IMR-90 (cell line): ENCODE measurements at regions not wholly inside any gene's neighbourhood (a gene's known extent, or its start where the extent isn't known, plus 50 kb on each side); places are given as distances from the start of the nearest gene placed in this dataset.

ENCODE experiments used
- ATAC-seq: fragments of 200-7000 bp; cut with Tn5 transposase; 2 replicates; pipeline ENCODE4 v1.9.1; 2020; ENCODE audit warnings: low read depth, mild to moderate bottlenecking, moderate library complexity
- BruUV-seq: library from RNA; stranded (reverse); fragments of 400-500 nt; replicated peaks from 2 replicates; lab custom pipeline; 2021; lab: Mats Ljungman, UMichigan
- CTCF ChIA-PET: fragments of 300-600 bp; formaldehyde crosslinking; extraction: SDS; loops from one replicate; lab custom pipeline; 2021; ENCODE audit warnings: antibody characterized with exemption; lab: Yijun Ruan, JAX
- POLR2A ChIA-PET: fragments of 300-600 bp; sonication (Branson Sonifier 250); formaldehyde crosslinking; loops from one replicate; lab custom pipeline; 2022; ENCODE audit warnings: antibody characterized with exemption; ENCODE audit not compliant: unreplicated experiment; lab: Charles Lee
- DNase-seq: peaks from one replicate; pipeline ENCODE4 v3.0.0; 2013
- H2AFZ ChIP-seq: replicated peaks from 2 replicates; pipeline ENCODE3; 2013; ENCODE audit warnings: low read length, mild to moderate bottlenecking; ENCODE audit not compliant: poor library complexity
- H2AK5ac ChIP-seq: 2 replicates; pipeline ENCODE4 v1.6.1; 2013; ENCODE audit warnings: low read depth, low read length, inconsistent platforms
- H2AK9ac ChIP-seq: replicated peaks from 2 replicates; pipeline ENCODE3; 2013; ENCODE audit warnings: mild to moderate bottlenecking, low read depth, low read length, moderate library complexity; ENCODE audit not compliant: poor library complexity
- H2BK120ac ChIP-seq: 2 replicates; pipeline ENCODE4 v1.6.1; 2013; ENCODE audit warnings: low read depth, low read length, inconsistent platforms
- H2BK15ac ChIP-seq: 3 replicates; pipeline ENCODE4 v1.6.1; 2013; ENCODE audit warnings: low read depth, low read length, inconsistent platforms
- H2BK20ac ChIP-seq: 2 replicates; pipeline ENCODE4 v1.6.1; 2013; ENCODE audit warnings: low read depth, mild to moderate bottlenecking, inconsistent platforms, low read length, moderate library complexity
- H2BK5ac ChIP-seq: 2 replicates; pipeline ENCODE4 v1.6.1; 2013; ENCODE audit warnings: mild to moderate bottlenecking, low read depth, low read length, inconsistent platforms; ENCODE audit not compliant: poor library complexity, severe bottlenecking
- H3K14ac ChIP-seq: replicated peaks from 2 replicates; pipeline ENCODE4 v1.6.1; 2013; ENCODE audit warnings: low read depth, low read length, inconsistent platforms
- H3K18ac ChIP-seq: 2 replicates; pipeline ENCODE4 v1.6.1; 2013; ENCODE audit warnings: low read depth, low read length, control low read depth
- H3K23ac ChIP-seq: 2 replicates; pipeline ENCODE4 v1.6.1; 2013; ENCODE audit warnings: low read depth, low read length, inconsistent platforms
- H3K27ac ChIP-seq: 2 replicates; pipeline ENCODE4 v1.5.1; 2013; ENCODE audit warnings: mild to moderate bottlenecking, control low read depth, low read length; ENCODE audit not compliant: insufficient read depth
- H3K27me3 ChIP-seq: 2 replicates; pipeline ENCODE4 v1.6.1; 2013; ENCODE audit warnings: low read length; ENCODE audit not compliant: control insufficient read depth, insufficient read depth
- H3K36me3 ChIP-seq: 2 replicates; pipeline ENCODE4 v1.6.1; 2013; ENCODE audit warnings: low read length, mixed read lengths; ENCODE audit not compliant: control insufficient read depth, insufficient read depth
- H3K4ac ChIP-seq: 2 replicates; pipeline ENCODE4 v1.6.1; 2013; ENCODE audit warnings: low read depth, low read length, inconsistent platforms
- H3K4me1 ChIP-seq: 2 replicates; pipeline ENCODE4 v1.6.1; 2013; ENCODE audit warnings: low read length, mixed read lengths; ENCODE audit not compliant: control insufficient read depth, insufficient read depth
- H3K4me2 ChIP-seq: 2 replicates; pipeline ENCODE4 v1.6.1; 2013; ENCODE audit warnings: low read depth, mild to moderate bottlenecking, control low read depth, low read length, moderate library complexity
- H3K4me3 ChIP-seq: 2 replicates; pipeline ENCODE4 v1.5.1; 2013; ENCODE audit warnings: low read depth, mild to moderate bottlenecking, control low read depth, low read length, moderate library complexity; ENCODE audit not compliant: insufficient read depth
- H3K56ac ChIP-seq: 2 replicates; pipeline ENCODE4 v1.6.1; 2013; ENCODE audit warnings: low read length, inconsistent platforms; ENCODE audit not compliant: insufficient read depth; ENCODE audit errors: extremely low read depth
- H3K79me1 ChIP-seq, 2 experiments: 2 replicates each; pipeline ENCODE4 v1.6.1; 2013; ENCODE audit warnings: low read length in 2 of 2, inconsistent platforms in 1 of 2, low read depth in 1 of 2
- H3K9ac ChIP-seq: 2 replicates; pipeline ENCODE4 v1.6.1; 2013; ENCODE audit warnings: low read depth, low read length, control low read depth
- H3K9me1 ChIP-seq: 2 replicates; pipeline ENCODE4 v1.6.1; 2013; ENCODE audit warnings: low read length, inconsistent platforms; ENCODE audit not compliant: insufficient read depth
- H3K9me3 ChIP-seq: 2 replicates; pipeline ENCODE4 v1.6.1; 2013; ENCODE audit warnings: low read length; ENCODE audit not compliant: control insufficient read depth, insufficient read depth
- H4K20me1 ChIP-seq: 2 replicates; pipeline ENCODE4 v1.6.1; 2013; ENCODE audit warnings: low read length, inconsistent platforms; ENCODE audit not compliant: insufficient read depth
- H4K5ac ChIP-seq: 2 replicates; pipeline ENCODE4 v1.6.1; 2013; ENCODE audit warnings: mild to moderate bottlenecking, low read depth, low read length, control low read depth
- H4K8ac ChIP-seq, 2 experiments: 2 replicates each; pipeline ENCODE4 v1.6.1; 2013; ENCODE audit warnings: low read depth in 2 of 2, low read length in 2 of 2, control low read depth in 1 of 2, inconsistent platforms in 1 of 2
- H4K91ac ChIP-seq: 2 replicates; pipeline ENCODE4 v1.6.1; 2013; ENCODE audit warnings: low read depth, low read length, inconsistent platforms; ENCODE audit not compliant: insufficient read depth
- CHD1 ChIP-seq: IDR thresholded peaks from 2 replicates; pipeline ENCODE4 v1.6.1; 2012; ENCODE audit warnings: low read depth, low read length, improper control_type of control experiment
- FOS ChIP-seq: fragments of 150-350 bp; IDR thresholded peaks from 2 replicates; pipeline ENCODE4 v1.6.1; 2016; ENCODE audit warnings: low read depth, low read length
- MAFK ChIP-seq: IDR thresholded peaks from 2 replicates; pipeline ENCODE4 v1.6.1; 2012; ENCODE audit warnings: low read depth, low read length, improper control_type of control experiment
- MXI1 ChIP-seq: IDR thresholded peaks from 2 replicates; pipeline ENCODE4 v1.6.1; 2012; ENCODE audit warnings: low read depth, mild to moderate bottlenecking, low read length, moderate library complexity, borderline replicate concordance
- NFE2L2 ChIP-seq: fragments of 150-350 bp; IDR thresholded peaks from 2 replicates; pipeline ENCODE4 v1.6.1; 2016; ENCODE audit warnings: low read depth, mild to moderate bottlenecking, low read length
- POLR2A ChIP-seq: IDR thresholded peaks from 2 replicates; pipeline ENCODE4 v1.6.1; 2012; ENCODE audit warnings: mild to moderate bottlenecking, low read depth, low read length
- RCOR1 ChIP-seq: IDR thresholded peaks from 2 replicates; pipeline ENCODE4 v1.6.1; 2012; ENCODE audit warnings: mild to moderate bottlenecking, low read length, improper control_type of control experiment; ENCODE audit not compliant: insufficient replicate concordance
- RFX5 ChIP-seq: IDR thresholded peaks from 2 replicates; pipeline ENCODE4 v1.8.0; 2012; ENCODE audit warnings: low read depth, mild to moderate bottlenecking, low read length, moderate library complexity
- SMC3 ChIP-seq: fragments of 150-350 bp; IDR thresholded peaks from 2 replicates; pipeline ENCODE4 v1.6.1; 2016; ENCODE audit warnings: low read depth, mild to moderate bottlenecking, antibody characterized with exemption, low read length, moderate library complexity
- WGBS, 2 experiments: methylation state at CpG; one replicate each; pipeline versions ENCODE4 v1.1.5 to v1.1.7; 2013; ENCODE audit warnings: missing lambda C conversion rate in 2 of 2; ENCODE audit not compliant: insufficient read length in 1 of 2; ENCODE audit errors: extremely low coverage in 2 of 2; 5-methylcytosine and 5-hydroxymethylcytosine counted together
- dilution Hi-C: fragments of 300-500 bp; cut with HindIII; formaldehyde crosslinking; loops from one replicate; pipeline ENCODE4 v1.14.3; 2018; ENCODE audit warnings: low sequenced_read_pairs; ENCODE audit not compliant: unreplicated experiment
- in situ Hi-C: fragments of 300-500 bp; cut with MboI; formaldehyde crosslinking; loops from 3 replicates; pipeline ENCODE4 v1.14.3; 2019; ENCODE audit warnings: low sequenced_read_pairs, inconsistent platforms, mixed read lengths
- intact Hi-C: fragments of 100-400 bp; cut with micrococcal nuclease; formaldehyde crosslinking; loops from 2 replicates; pipeline ENCODE4 v1.10.0; 2022

- no peak overlapping the region for H3K4me3 ChIP-seq
- no peak overlapping the region for H3K4ac ChIP-seq
- H3K27ac ChIP-seq = no peak overlapping the region
- no peak overlapping the region for H3K18ac ChIP-seq
- no peaks in the 10 kb centered on the region for H3K4me1 ChIP-seq
- ChIA-PET POLR2A (no interaction called here), CTCF (no interaction called here)
- no peak overlapping the region for H2AK5ac ChIP-seq
- in situ Hi-C loops = no loop called here
- H3K9me1 ChIP-seq = no peaks in the 10 kb centered on the region
- H2AFZ ChIP-seq = no peak overlapping the region
- DNase-seq = no peak
- H4K8ac ChIP-seq = no peak overlapping the region
- H3K23ac ChIP-seq = no peak overlapping the region
- no peak overlapping the region for H2BK20ac ChIP-seq
- intact Hi-C loops = no loop called here
- 20% methylated on average over 1 of the region's 4 CpGs; no CpG with 5 or more reads in 1 of the 2 experiments for WGBS, 2 experiments
- no peaks in the 10 kb centered on the region for H3K36me3 ChIP-seq
- TF ChIP-seq MXI1 = no peak
- TF ChIP-seq FOS = no peak
- TF ChIP-seq NFE2L2 = no peak
- no peak for TF ChIP-seq POLR2A
- TF ChIP-seq SMC3 = no peak
- TF ChIP-seq RCOR1 = no peak
- TF ChIP-seq RFX5 = no peak
- TF ChIP-seq CHD1 = no peak
- TF ChIP-seq MAFK = no peak
- BruUV-seq = no TSS peak
- no peak overlapping the region for H2BK5ac ChIP-seq
- no peaks in the 10 kb centered on the region for H3K27me3 ChIP-seq
- H2BK120ac ChIP-seq = no peak overlapping the region
- no peak overlapping the region for H2AK9ac ChIP-seq
- H2BK15ac ChIP-seq = no peak overlapping the region
- H3K56ac ChIP-seq = no peak overlapping the region
- no peak overlapping the region for H3K9ac ChIP-seq
- ATAC-seq = no peak
- H4K20me1 ChIP-seq = no peaks in the 10 kb centered on the region
- H4K91ac ChIP-seq = no peak overlapping the region
- no peak overlapping the region for H3K4me2 ChIP-seq
- H3K14ac ChIP-seq = no peak overlapping the region
- no peaks in the 10 kb centered on the region for H3K79me1 ChIP-seq
- peaks cover 33% of the 10 kb centered on the region for H3K9me3 ChIP-seq
- no peak overlapping the region for H4K5ac ChIP-seq
- dilution Hi-C loops = no loop called here
These were observed 185.8 kb upstream of the GPR26 start for GRCh38 chr10:123480344-123480743.
